T47D (cell line): ENCODE measurements at regions not wholly inside any gene's neighbourhood (a gene's known extent, or its start where the extent isn't known, plus 50 kb on each side); places are given as distances from the start of the nearest gene placed in this dataset.
A peak's percentile ranks its signal among the peaks of the same experiment; 100 is the strongest.
"Not testable (repeated sequence)": the region's sequence is repeated elsewhere in the genome, so short reads cannot be mapped to it uniquely, and the experiment has no call there.

Experiments used
- DNase-seq, 2 experiments: peaks; one replicate each; pipeline versions ENCODE4 v3.0.0 to v3.0.0-alpha.2; 2011 to 2012; ENCODE audit warnings: low read depth in 1 of 2, low spot score in 1 of 2
- JUND ChIP-seq: IDR thresholded peaks from 2 replicates; pipeline ENCODE4 v1.6.1; 2012; ENCODE audit warnings: low read depth
- in situ Hi-C: cut with HindIII; loops from 2 replicates; pipeline ENCODE4 v1.10.0; 2016; ENCODE audit warnings: low sequenced_read_pairs, low pct_unique_long_range_greater_than_20kb

GRCh38 chr17:30638968-30639367 lies 161.8 kb downstream of the GOSR1 start:
- in situ Hi-C loops, result not testable (repeated sequence)

GRCh38 chr17:30631651-30632050 lies 154.4 kb downstream of the GOSR1 start:
- DNase-seq, in situ Hi-C loops: not testable (repeated sequence)

More at GRCh38 chr17:30638968-30639367, 161.8 kb downstream of the GOSR1 start:
- not testable (repeated sequence) for DNase-seq

- in situ Hi-C loops, DNase-seq: not testable (repeated sequence)
Measured at GRCh38 chr17:30625380-30625779, 148.2 kb downstream of the GOSR1 start.

GRCh38 chr17:30624180-30624579 lies 147.0 kb downstream of the GOSR1 start:
- DNase-seq, in situ Hi-C loops: not testable (repeated sequence)

- in situ Hi-C loops, DNase-seq: not testable (repeated sequence)
Measured at GRCh38 chr17:30609682-30610081, 132.5 kb downstream of the GOSR1 start.

GRCh38 chr17:30605523-30605922 lies 128.3 kb downstream of the GOSR1 start:
- TF ChIP-seq JUND, result no peak
- no peak for DNase-seq
- in situ Hi-C loops, result no loop called here

- no peak for DNase-seq
- in situ Hi-C loops, result no loop called here
- TF ChIP-seq JUND, result no peak
Measured at GRCh38 chr17:30605027-30605426, 127.8 kb downstream of the GOSR1 start.

- in situ Hi-C loops, DNase-seq: not testable (repeated sequence)
Measured at GRCh38 chr17:30602396-30602795, 125.2 kb downstream of the GOSR1 start.

GRCh38 chr17:30601984-30602383 lies 124.8 kb downstream of the GOSR1 start:
- in situ Hi-C loops, DNase-seq: not testable (repeated sequence)

- no peak for TF ChIP-seq JUND
- peak; percentile 47 to 48 for DNase-seq
- in situ Hi-C loops, result no loop called here
Measured at GRCh38 chr17:30600830-30601494, 123.8 kb downstream of the GOSR1 start.

- peak; percentile 92 to 97 for DNase-seq
- no peak for TF ChIP-seq JUND
- in situ Hi-C loops, result no loop called here
Measured at GRCh38 chr17:30600060-30600829, 123.0 kb downstream of the GOSR1 start.

- TF ChIP-seq JUND, result no peak
- in situ Hi-C loops, result no loop called here
- no peak for DNase-seq
Measured at GRCh38 chr17:30599428-30600059, 122.3 kb downstream of the GOSR1 start.

- in situ Hi-C loops, result no loop called here
- no peak for TF ChIP-seq JUND
- no peak for DNase-seq
Measured at GRCh38 chr17:30597776-30598288, 120.6 kb downstream of the GOSR1 start.

- in situ Hi-C loops, DNase-seq: not testable (repeated sequence)
Measured at GRCh38 chr17:30596948-30597775, 120.0 kb downstream of the GOSR1 start.

GRCh38 chr17:30594953-30595371 lies 117.8 kb downstream of the GOSR1 start:
- DNase-seq, in situ Hi-C loops: not testable (repeated sequence)
